T-cell (primary cell): ENCODE measurements at regions not wholly inside any gene's neighbourhood (a gene's known extent, or its start where the extent isn't known, plus 50 kb on each side); places are given as distances from the start of the nearest gene placed in this dataset.
"Not testable (repeated sequence)": the region's sequence is repeated elsewhere in the genome, so short reads cannot be mapped to it uniquely, and the experiment has no call there.

ENCODE experiments used
- ATAC-seq, 4 experiments: fragments of 200-7000 bp in 3 of 4; fragments of 150-1000 bp in 1 of 4; cut with Tn5 transposase; replicated peaks in 1 of 4; 1 replicate in 3 of 4; 2 replicates in 1 of 4; pipeline ENCODE4 v1.10.0; 2021; ENCODE audit warnings: moderate library complexity in 3 of 4, mild to moderate bottlenecking in 2 of 4, moderate number of reproducible peaks in 1 of 4
- CTCF ChIA-PET, 2 donors: fragments of 300-600 bp; sonication (Branson Sonifier 250); formaldehyde crosslinking; loops; one replicate each; lab custom pipeline; 2022; ENCODE audit warnings: antibody characterized with exemption in 2 of 2; lab: Charles Lee
- POLR2A ChIA-PET, 2 donors: fragments of 300-600 bp; sonication (Branson Sonifier 250); formaldehyde crosslinking; loops; one replicate each; lab custom pipeline; 2022; ENCODE audit warnings: antibody characterized with exemption in 2 of 2; lab: Charles Lee
- DNase-seq, 35 experiments: peaks; one replicate each; pipeline versions ENCODE4 v3.0.0 to v3.0.0-alpha.2; 2013 to 2023
- H3K27ac ChIP-seq: one replicate; pipeline ENCODE4 v1.5.1; 2013; ENCODE audit warnings: low read length
- H3K27me3 ChIP-seq, 2 experiments: replicated peaks in 1 of 2; 1 replicate in 1 of 2; 2 replicates in 1 of 2; pipeline versions ENCODE4 v1.6.1 to v1.7.0; 2013; ENCODE audit warnings: low read length in 1 of 2, mixed read lengths in 1 of 2; ENCODE audit not compliant: control insufficient read depth in 2 of 2, insufficient read depth in 2 of 2; ENCODE audit errors: extremely low read depth in 1 of 2
- H3K36me3 ChIP-seq, 2 donors: 1 replicate in 1 of 2; 2 replicates in 1 of 2; pipeline versions ENCODE4 v1.6.1 to v1.7.0; 2013; ENCODE audit warnings: low read length in 1 of 2; ENCODE audit not compliant: control insufficient read depth in 2 of 2, insufficient read depth in 1 of 2; ENCODE audit errors: extremely low read depth in 1 of 2
- H3K4me1 ChIP-seq, 2 experiments: 1 replicate in 1 of 2; 2 replicates in 1 of 2; pipeline versions ENCODE4 v1.6.1 to v1.7.0; 2013; ENCODE audit warnings: low read length in 2 of 2, mixed read lengths in 1 of 2; ENCODE audit not compliant: insufficient read depth in 2 of 2, control insufficient read depth in 1 of 2; ENCODE audit errors: extremely low read depth in 1 of 2
- H3K4me3 ChIP-seq, 2 donors: 1 replicate in 1 of 2; 2 replicates in 1 of 2; pipeline versions ENCODE4 v1.5.1 to v1.7.0; 2013; ENCODE audit warnings: mild to moderate bottlenecking in 2 of 2, low read length in 1 of 2, moderate library complexity in 1 of 2; ENCODE audit not compliant: control insufficient read depth in 1 of 2; ENCODE audit errors: extremely low read depth in 1 of 2
- H3K9me3 ChIP-seq: 2 replicates; pipeline ENCODE4 v1.7.0; 2013
- H3K27ac Mint-ChIP-seq, 2 donors: one replicate each; pipeline ENCODE4 v1.8.0; 2020 to 2021; ENCODE audit warnings: mild to moderate bottlenecking in 2 of 2, mixed read lengths in 2 of 2
- H3K27me3 Mint-ChIP-seq, 2 donors: one replicate each; pipeline ENCODE4 v1.8.0; 2021 to 2022; ENCODE audit warnings: mixed read lengths in 2 of 2
- H3K36me3 Mint-ChIP-seq: one replicate; pipeline ENCODE4 v1.8.0; 2021; ENCODE audit warnings: mixed read lengths
- H3K4me1 Mint-ChIP-seq, 3 donors: one replicate each; pipeline ENCODE4 v1.8.0; 2020 to 2022; ENCODE audit warnings: mixed read lengths in 3 of 3, mild to moderate bottlenecking in 1 of 3
- H3K4me3 Mint-ChIP-seq, 3 donors: one replicate each; pipeline ENCODE4 v1.8.0; 2020 to 2022; ENCODE audit warnings: mild to moderate bottlenecking in 3 of 3, mixed read lengths in 3 of 3, moderate library complexity in 3 of 3
- H3K9me3 Mint-ChIP-seq, 3 donors: one replicate each; pipeline ENCODE4 v1.8.0; 2020 to 2022; ENCODE audit warnings: mixed read lengths in 3 of 3
- WGBS: methylation state at CpG from one replicate; pipeline ENCODE4 v1.1.5; 2013; ENCODE audit warnings: missing lambda C conversion rate; ENCODE audit not compliant: insufficient coverage; 5-methylcytosine and 5-hydroxymethylcytosine counted together

- H3K9me3 ChIP-seq, H3K4me1 ChIP-seq, H3K4me1 Mint-ChIP-seq, H3K27me3 Mint-ChIP-seq, H3K36me3 ChIP-seq, H3K9me3 Mint-ChIP-seq, POLR2A ChIA-PET, CTCF ChIA-PET, H3K27me3 ChIP-seq, H3K36me3 Mint-ChIP-seq: not testable (repeated sequence)
- peak overlapping the region in 1 of 2 donors; percentile 17 for H3K4me3 ChIP-seq
- peak in 4 of 35 experiments; percentile 1 to 17 (median 8) for DNase-seq
- Mint-ChIP-seq H3K27ac (peak overlapping the region; percentile 58 to 90), H3K4me3 (peak overlapping the region in 2 of 3 donors; percentile 24 to 45)
- WGBS, result 80% methylated on average over 2 of the region's 9 CpGs
- ATAC-seq, result peak in 1 of 4 experiments; percentile 57
- peak overlapping the region; percentile 86 for H3K27ac ChIP-seq
Measured at GRCh38 chrX:95165-95564, 186.0 kb upstream of the PLCXD1 start.
